ENCODE measurements at regions not wholly inside any gene's neighbourhood (a gene's known extent, or its start where the extent isn't known, plus 50 kb on each side); places are given as distances from the start of the nearest gene placed in this dataset.

DNA sequence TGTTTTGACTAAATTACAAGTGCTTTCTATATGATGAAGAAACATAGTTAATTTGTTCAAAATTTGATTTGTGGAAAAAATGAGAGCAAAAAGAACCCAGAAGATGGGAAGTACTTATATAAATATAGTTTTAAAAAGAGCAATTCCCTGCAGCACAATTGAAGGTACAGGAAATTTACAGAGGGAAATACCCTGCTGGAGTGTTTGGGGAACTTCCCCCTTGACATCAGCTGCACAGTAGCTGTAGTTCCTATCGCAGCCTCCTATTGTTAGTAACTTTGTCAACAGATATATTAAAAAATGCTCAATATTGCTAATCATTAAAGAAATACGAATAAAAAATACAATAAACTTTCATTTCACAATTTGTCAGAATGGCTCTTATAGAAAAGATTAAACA is 1118.8 kb upstream of the ZEB2 start:
- TF ChIP-seq, protein P1, sequence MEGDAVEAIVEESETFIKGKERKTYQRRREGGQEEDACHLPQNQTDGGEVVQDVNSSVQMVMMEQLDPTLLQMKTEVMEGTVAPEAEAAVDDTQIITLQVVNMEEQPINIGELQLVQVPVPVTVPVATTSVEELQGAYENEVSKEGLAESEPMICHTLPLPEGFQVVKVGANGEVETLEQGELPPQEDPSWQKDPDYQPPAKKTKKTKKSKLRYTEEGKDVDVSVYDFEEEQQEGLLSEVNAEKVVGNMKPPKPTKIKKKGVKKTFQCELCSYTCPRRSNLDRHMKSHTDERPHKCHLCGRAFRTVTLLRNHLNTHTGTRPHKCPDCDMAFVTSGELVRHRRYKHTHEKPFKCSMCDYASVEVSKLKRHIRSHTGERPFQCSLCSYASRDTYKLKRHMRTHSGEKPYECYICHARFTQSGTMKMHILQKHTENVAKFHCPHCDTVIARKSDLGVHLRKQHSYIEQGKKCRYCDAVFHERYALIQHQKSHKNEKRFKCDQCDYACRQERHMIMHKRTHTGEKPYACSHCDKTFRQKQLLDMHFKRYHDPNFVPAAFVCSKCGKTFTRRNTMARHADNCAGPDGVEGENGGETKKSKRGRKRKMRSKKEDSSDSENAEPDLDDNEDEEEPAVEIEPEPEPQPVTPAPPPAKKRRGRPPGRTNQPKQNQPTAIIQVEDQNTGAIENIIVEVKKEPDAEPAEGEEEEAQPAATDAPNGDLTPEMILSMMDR (conservative IDR thresholded peaks at IDR 0.05; ENCODE audit: low read depth, low read length) = 0 out of 2 replicates have a peak, but pooled peaks have one; percentile 8
- no peak for TF ChIP-seq EZH2 (IDR thresholded peaks at IDR 0.05; ENCODE audit: borderline replicate concordance, low read depth, low read length, poor library complexity, severe bottlenecking)
